HG02852 (cell line): ENCODE measurements at regions not wholly inside any gene's neighbourhood (a gene's known extent, or its start where the extent isn't known, plus 50 kb on each side); places are given as distances from the start of the nearest gene placed in this dataset.

Experiments used
- ATAC-seq: cut with Tn5 transposase; IDR thresholded peaks from one replicate; pipeline ENCODE4 v1.9.1; 2021; ENCODE audit warnings: mild to moderate bottlenecking, moderate library complexity; ENCODE audit not compliant: unreplicated experiment

DNA sequence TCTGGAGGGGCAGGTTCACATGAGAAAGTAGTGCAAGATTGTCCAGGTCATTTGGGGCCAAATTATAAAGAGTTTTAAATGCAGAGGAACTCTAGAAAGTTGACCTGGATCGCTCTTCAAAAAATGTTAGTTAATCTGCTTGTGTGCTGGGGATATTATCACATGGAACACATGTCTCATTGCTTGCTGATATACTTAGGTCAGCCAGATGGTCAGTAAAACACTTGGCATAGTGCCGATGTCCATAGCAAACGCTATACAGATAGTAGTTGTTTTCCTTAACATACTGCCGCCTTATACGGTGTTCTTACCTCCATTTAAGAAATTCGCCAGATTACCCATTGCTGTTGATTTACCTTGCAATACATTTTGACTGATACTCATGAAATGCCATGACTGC, 103.4 kb upstream of the CWC22 start:
- ATAC-seq: no peak

DNA sequence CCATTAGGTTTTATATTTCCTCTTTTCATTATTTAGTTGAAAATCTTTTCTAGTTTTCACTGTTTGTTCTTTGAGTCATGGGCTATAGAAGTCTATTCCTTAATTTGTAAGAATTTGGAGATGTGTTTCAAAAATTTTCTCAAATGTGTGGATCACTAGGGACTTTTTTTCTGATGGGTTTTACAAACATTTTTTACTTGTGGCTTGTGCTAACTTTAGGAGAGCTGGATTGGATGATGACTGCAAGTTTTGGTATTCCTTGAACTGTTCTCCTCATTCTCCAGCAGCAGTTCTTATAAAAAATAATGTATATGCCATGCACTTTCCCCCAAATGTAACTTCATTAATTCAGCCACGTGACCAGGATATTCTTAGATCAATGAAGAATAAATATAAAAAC, 94.7 kb upstream of the CWC22 start:
- no peak for ATAC-seq

GRCh38 chr2:180099308-180099707, 92.2 kb upstream of the CWC22 start:
- no peak for ATAC-seq

DNA sequence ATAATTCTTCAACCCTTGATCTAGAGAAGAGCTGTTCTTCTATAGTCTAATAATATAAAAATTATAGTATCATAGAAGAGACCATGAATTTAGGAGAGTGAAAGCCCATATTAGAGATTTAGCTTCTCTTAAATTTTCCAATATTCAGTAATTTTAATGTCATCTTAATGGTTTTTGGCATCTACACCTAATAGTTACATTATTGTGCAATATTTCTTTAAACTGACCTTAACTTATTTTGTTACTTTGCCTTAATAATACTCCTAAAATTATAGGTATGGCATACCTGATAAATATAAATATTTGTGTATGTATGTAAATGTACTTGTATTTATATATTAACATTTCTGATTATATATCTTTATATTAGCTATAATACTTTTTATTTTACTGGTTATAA, 78.0 kb upstream of the CWC22 start:
- no peak for ATAC-seq

- ATAC-seq: no peak
Observed at GRCh38 chr2:180077295-180077906, 70.3 kb upstream of the CWC22 start.

GRCh38 chr2:180075870-180076269, 68.8 kb upstream of the CWC22 start:
- no peak for ATAC-seq

DNA sequence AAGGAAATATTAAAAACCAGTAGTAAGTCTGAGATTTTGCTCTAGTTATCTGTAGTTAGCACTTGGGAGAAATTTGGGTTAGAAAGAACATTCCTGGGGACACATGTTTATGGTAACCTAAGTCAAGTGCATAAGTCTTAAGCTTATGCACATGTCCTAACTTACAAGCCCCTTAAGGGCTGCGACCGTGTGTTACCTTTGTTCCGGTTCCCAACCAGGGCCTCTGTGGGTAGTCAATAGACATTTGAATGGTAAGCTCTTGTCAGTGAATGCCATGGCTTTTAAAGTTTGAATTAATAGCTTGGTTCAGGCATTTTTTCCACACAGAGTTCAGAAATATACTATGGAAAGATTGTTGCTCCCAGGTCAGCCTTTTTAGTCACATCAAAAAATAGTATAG, 64.7 kb upstream of the CWC22 start:
- ATAC-seq: no peak

GRCh38 chr2:180063494-180064092, 56.5 kb upstream of the CWC22 start:
- ATAC-seq: no peak

- no peak for ATAC-seq
Observed at GRCh38 chr2:180062178-180062577, 55.1 kb upstream of the CWC22 start.

DNA sequence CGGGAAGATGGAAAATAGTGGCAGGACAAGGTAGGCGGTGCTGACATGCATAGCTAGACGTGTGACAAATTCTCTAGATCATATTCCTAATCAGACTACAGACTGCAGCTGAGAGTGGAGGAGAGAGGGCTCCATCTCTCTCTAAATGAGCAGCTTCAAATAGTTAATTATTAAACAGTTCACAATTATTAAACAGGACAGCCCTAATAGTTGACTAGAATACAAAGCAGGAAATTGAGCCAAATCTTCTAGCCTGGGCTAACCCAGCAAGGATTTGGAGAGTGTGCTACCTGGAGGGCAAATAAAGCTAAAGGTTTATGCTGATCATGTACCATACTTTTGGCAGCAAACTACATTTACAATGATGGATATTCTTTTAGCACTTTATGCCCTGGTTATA, 54.4 kb upstream of the CWC22 start:
- ATAC-seq: no peak

DNA sequence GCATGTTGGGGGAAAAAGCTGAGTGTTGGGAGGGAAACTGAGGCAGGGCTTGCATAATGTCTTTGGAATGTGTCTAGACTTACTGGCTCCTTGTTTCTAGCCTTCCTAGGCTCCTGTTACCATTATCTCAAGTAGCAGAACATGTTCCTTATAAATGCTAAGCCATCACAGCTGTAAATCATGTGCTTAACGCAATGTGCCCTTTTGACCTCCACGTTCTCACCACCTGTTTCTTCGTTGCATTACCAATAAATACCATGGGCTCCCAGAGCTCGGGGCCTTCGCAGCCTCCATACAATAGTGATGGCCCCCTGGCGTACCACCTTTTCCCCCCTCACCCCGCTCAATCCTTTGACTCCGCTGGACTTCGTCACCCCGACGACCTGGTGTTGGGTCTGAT, 54.0 kb upstream of the CWC22 start:
- ATAC-seq: no peak

- ATAC-seq: no peak
Observed at GRCh38 chr2:180058993-180059392, 51.9 kb upstream of the CWC22 start.

DNA sequence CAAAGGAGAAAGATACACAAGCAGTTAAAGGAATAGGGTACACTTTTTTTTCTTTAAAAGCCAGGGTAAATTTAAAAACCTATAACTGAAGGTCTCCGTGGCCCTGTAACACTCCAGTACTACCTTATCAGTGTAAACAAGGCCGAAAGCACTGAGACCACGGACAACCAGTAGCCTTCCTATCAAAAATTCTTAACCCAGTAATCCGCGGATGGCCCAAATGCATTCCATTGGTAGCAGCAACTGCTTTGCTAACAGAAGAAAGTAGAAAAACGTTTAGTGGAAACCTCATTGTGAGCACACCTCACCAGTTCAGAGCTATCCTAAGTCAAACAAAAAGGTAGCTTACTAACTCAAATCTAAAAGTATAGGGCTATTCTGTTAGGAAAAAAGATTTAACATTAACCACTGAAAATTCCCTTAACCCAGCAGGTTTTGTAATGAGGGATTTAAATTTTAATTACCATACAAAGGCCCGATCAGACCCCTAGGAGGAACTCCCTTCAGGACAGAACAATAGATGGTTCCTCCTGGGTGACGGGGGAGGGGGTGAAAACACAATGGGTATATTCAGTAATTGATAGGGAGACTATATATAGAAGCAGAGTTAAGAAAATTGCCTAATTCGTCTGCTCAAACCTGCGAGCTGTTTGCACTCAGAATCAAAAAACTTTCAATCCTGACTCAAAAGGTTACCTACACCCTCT, 50.8 kb upstream of the CWC22 start:
- no peak for ATAC-seq
